ENCODE measurements at regions not wholly inside any gene's neighbourhood (a gene's known extent, or its start where the extent isn't known, plus 50 kb on each side); places are given as distances from the start of the nearest gene placed in this dataset.

DNA sequence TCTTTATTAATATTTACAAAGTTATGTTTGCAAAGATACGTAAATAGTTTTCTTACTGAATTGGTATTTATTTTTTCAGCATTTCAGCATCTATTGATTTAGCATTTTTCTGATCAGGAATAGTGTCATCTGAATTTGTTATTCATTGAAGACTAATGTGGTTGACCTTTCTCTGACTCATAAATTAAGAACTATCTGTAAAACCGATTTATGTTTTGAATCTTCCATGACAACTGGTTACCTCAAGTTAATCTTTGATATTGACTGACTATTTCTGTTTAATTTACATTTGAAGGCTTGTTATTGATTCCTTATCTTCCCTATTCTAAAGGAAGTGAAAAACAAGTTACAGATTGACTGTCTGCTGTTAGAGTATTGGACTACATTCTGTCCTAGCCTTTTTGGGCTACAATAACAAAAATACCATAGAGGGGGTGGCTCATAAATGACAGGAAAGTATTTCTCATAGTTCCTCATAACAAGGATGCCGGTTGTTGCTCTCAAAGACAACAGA lies 1131.4 kb downstream of the PLA2G4A start:
- TF ChIP-seq, protein P1, sequence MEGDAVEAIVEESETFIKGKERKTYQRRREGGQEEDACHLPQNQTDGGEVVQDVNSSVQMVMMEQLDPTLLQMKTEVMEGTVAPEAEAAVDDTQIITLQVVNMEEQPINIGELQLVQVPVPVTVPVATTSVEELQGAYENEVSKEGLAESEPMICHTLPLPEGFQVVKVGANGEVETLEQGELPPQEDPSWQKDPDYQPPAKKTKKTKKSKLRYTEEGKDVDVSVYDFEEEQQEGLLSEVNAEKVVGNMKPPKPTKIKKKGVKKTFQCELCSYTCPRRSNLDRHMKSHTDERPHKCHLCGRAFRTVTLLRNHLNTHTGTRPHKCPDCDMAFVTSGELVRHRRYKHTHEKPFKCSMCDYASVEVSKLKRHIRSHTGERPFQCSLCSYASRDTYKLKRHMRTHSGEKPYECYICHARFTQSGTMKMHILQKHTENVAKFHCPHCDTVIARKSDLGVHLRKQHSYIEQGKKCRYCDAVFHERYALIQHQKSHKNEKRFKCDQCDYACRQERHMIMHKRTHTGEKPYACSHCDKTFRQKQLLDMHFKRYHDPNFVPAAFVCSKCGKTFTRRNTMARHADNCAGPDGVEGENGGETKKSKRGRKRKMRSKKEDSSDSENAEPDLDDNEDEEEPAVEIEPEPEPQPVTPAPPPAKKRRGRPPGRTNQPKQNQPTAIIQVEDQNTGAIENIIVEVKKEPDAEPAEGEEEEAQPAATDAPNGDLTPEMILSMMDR (IDR thresholded peaks at IDR 0.05): no peak
- no peak for TF ChIP-seq ZFX (IDR thresholded peaks at IDR 0.05; ENCODE audit: borderline replicate concordance)

Measured in 22Rv1 (cell line).